ENCODE measurements at regions not wholly inside any gene's neighbourhood (a gene's known extent, or its start where the extent isn't known, plus 50 kb on each side); places are given as distances from the start of the nearest gene placed in this dataset.

DNA sequence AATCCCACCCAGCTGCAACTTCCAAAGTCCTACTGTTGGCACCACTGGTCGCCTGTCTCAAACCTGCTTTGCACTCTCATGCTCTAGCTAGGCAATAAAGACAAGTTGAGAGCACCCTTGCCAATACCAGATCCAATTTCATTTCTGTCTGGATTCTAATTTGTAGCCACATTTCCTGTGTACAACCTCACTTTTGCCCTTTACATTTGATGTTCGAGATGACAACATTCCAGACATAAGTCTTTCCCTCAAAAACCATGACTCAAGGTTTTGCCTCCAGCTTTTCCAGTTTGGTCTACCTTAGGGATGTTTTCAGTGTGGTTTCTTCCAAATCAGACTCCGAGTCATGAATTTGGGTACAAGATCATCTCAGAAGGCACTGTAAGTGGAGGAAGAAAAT is 309.0 kb downstream of the GPAM start:
- FAIRE-seq, result no peak
- H2AK5ac ChIP-seq (ENCODE audit: low read depth, low read length), result no peak overlapping the region
- no peak overlapping the region for H4K5ac ChIP-seq (ENCODE audit: insufficient read length, low read depth, low read length)
- DNase-seq (ENCODE audit: low read depth in 1 of 2, low spot score in 2 of 2), result no peak
- no peak overlapping the region for H2BK12ac ChIP-seq (ENCODE audit: low read depth, low read length)
- H3K27me3 ChIP-seq (replicated peaks in 1 of 4; ENCODE audit: control insufficient read depth in 3 of 4, extremely low read depth in 1 of 4, insufficient read depth in 3 of 4, low read length in 3 of 4), result no peaks in the 10 kb centered on the region
- no peak overlapping the region for H3K23ac ChIP-seq (ENCODE audit: insufficient read length)
- POLR2A ChIA-PET (ENCODE audit: partially characterized antibody), result no interaction called here
- H3K27ac ChIP-seq (ENCODE audit: low read depth, low read length), result no peak overlapping the region
- H4K8ac ChIP-seq (ENCODE audit: extremely low read depth, insufficient read depth, low read length), result no peak overlapping the region
- H3K79me2 ChIP-seq (ENCODE audit: control insufficient read depth in 1 of 2, insufficient read depth in 2 of 2, low read length in 2 of 2), result no peaks in the 10 kb centered on the region
- H3K56ac ChIP-seq (replicated peaks; ENCODE audit: insufficient read length, low read depth, low read length), result no peak overlapping the region
- no peak overlapping the region for H3K4ac ChIP-seq (replicated peaks; ENCODE audit: insufficient read length, low read depth, low read length)
- no peak overlapping the region for H4K91ac ChIP-seq (replicated peaks; ENCODE audit: insufficient read length, low read length)
- H3K36me3 ChIP-seq (ENCODE audit: control insufficient read depth in 2 of 4, insufficient read depth in 4 of 4, low read length in 3 of 4), result peaks cover 0 to 4% (median 0%) of the 10 kb centered on the region in 4 experiments; a peak in 2 of 8 replicates
- H2AFZ ChIP-seq (ENCODE audit: low read length), result no peak overlapping the region
- no peak overlapping the region for H3K18ac ChIP-seq (ENCODE audit: extremely low read depth, low read length)
- no peak overlapping the region for H3K4me3 ChIP-seq (ENCODE audit: extremely low read depth in 1 of 4, insufficient read depth in 2 of 4, low read depth in 3 of 4, low read length in 4 of 4)
- TF ChIP-seq CBX5 (IDR thresholded peaks at IDR 0.05; ENCODE audit: low read depth, low read length), result no peak
- TF ChIP-seq HDAC2 (IDR thresholded peaks at IDR 0.05; ENCODE audit: borderline replicate concordance in 1 of 2, low read depth in 2 of 2, low read length in 2 of 2), result no peak
- TF ChIP-seq ASH2L (IDR thresholded peaks at IDR 0.05; ENCODE audit: low read length), result no peak
- no peak for TF ChIP-seq RNF2 (IDR thresholded peaks at IDR 0.05; ENCODE audit: borderline replicate concordance, low read depth, low read length, missing control alignments, poor library complexity, severe bottlenecking)
- no peak for TF ChIP-seq GTF2F1 (IDR thresholded peaks at IDR 0.05; ENCODE audit: borderline replicate concordance, low read depth, low read length)
- TF ChIP-seq KDM4A (IDR thresholded peaks at IDR 0.05; ENCODE audit: low read depth, low read length, severe bottlenecking), result no peak
- H2BK20ac ChIP-seq (ENCODE audit: low read length), result no peak overlapping the region
- no peak overlapping the region for H2BK5ac ChIP-seq (ENCODE audit: low read depth, low read length)
- H3K9me3 ChIP-seq (ENCODE audit: insufficient read depth in 2 of 2, low read depth in 1 of 2, low read length in 1 of 2), result peaks cover 7 to 12% of the 10 kb centered on the region in 2 experiments; a peak in 3 of 4 replicates
- no peak overlapping the region for H3K4me2 ChIP-seq (ENCODE audit: insufficient read depth in 1 of 2, low read depth in 2 of 2, low read length in 2 of 2)
- no peak overlapping the region for H3K14ac ChIP-seq (ENCODE audit: insufficient read length)
- CTCF ChIA-PET (ENCODE audit: partially characterized antibody), result interaction anchor here (0.6 kb wide), 1 partner anchor 175 kb away, joined by 3 read pairs; no protein-coding TSS in a partner anchor
- no peaks in the 10 kb centered on the region for H4K20me1 ChIP-seq (replicated peaks in 1 of 2; ENCODE audit: control insufficient read depth in 1 of 2, insufficient read depth in 2 of 2, low read length in 2 of 2)
- H3K4me1 ChIP-seq (replicated peaks in 1 of 4; ENCODE audit: control insufficient read depth in 3 of 4, insufficient read depth in 4 of 4, low read length in 3 of 4), result peaks cover 0 to 2% (median 0%) of the 10 kb centered on the region in 4 experiments; a peak in 1 of 7 replicates
- 86% methylated on average over 3 of the region's 3 CpGs; no CpG with 5 or more reads in 1 of the 2 experiments for WGBS, 2 experiments (ENCODE audit: extremely low coverage in 1 of 2, insufficient coverage in 1 of 2, insufficient read length in 1 of 2, insufficient replicate concordance in 2 of 2, low coverage in 1 of 2, low lambda C conversion rate in 2 of 2, missing lambda C conversion rate in 1 of 2)
- no peak overlapping the region for H3K9ac ChIP-seq (replicated peaks in 1 of 4; ENCODE audit: extremely low read depth in 1 of 4, low read depth in 3 of 4, low read length in 3 of 4)
- no peak overlapping the region for H2BK120ac ChIP-seq (replicated peaks; ENCODE audit: low read depth, low read length)
- H2BK15ac ChIP-seq (ENCODE audit: low read length), result no peak overlapping the region
- no peaks in the 10 kb centered on the region for H3K23me2 ChIP-seq (ENCODE audit: low read depth, low read length)
- H3K79me1 ChIP-seq (ENCODE audit: low read depth, low read length), result no peaks in the 10 kb centered on the region

Measured in H1 (cell line).